Effector CD4-positive, alpha-beta T cell (primary cell): ENCODE measurements at regions not wholly inside any gene's neighbourhood (a gene's known extent, or its start where the extent isn't known, plus 50 kb on each side); places are given as distances from the start of the nearest gene placed in this dataset.
"Not testable (repeated sequence)": the region's sequence is repeated elsewhere in the genome, so short reads cannot be mapped to it uniquely, and the experiment has no call there.

Source experiments
- DNase-seq: peaks from one replicate; pipeline ENCODE4 v3.0.0-alpha.2; 2020

GRCh38 chr15:30842798-30843472 lies 60.8 kb upstream of the FAN1 start:
- not testable (repeated sequence) for DNase-seq

GRCh38 chr15:30845536-30845935 lies 58.2 kb upstream of the FAN1 start:
- not testable (repeated sequence) for DNase-seq
